ENCODE measurements at regions not wholly inside any gene's neighbourhood (a gene's known extent, or its start where the extent isn't known, plus 50 kb on each side); places are given as distances from the start of the nearest gene placed in this dataset.
"Not testable (repeated sequence)": the region's sequence is repeated elsewhere in the genome, so short reads cannot be mapped to it uniquely, and the experiment has no call there.

DNA sequence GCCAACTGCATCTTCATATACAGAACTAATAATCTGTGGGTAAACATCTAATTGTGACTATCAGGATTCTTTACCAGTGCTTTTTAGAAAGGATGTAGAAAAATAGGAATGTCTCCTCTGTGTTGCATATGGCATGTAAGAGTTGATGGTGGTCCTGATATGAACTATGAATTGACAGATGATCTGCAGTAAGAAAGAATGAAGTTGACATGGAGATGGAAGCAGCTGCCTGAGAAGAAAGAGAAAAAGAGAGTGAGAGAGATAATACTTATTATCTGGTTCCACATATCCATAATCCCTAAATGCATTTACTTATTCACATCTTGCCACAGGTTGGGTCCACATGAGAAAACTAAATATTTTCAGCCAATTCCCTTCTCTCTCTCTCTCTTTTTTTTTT lies 1022.9 kb downstream of the SLC6A15 start:
- H3K4me3 ChIP-seq = no peak overlapping the region
- ATAC-seq (no peak), FAIRE-seq (no peak), DNase-seq (ENCODE audit: low read depth in 1 of 2, low spot score in 1 of 2) (no peak)
- TF ChIP-seq, protein P1, sequence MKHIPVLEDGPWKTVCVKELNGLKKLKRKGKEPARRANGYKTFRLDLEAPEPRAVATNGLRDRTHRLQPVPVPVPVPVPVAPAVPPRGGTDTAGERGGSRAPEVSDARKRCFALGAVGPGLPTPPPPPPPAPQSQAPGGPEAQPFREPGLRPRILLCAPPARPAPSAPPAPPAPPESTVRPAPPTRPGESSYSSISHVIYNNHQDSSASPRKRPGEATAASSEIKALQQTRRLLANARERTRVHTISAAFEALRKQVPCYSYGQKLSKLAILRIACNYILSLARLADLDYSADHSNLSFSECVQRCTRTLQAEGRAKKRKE (CRISPR knock-in tag; IDR thresholded peaks at IDR 0.05; ENCODE audit: low read depth) = no peak
- no peak for TF ChIP-seq CHD2 (IDR thresholded peaks at IDR 0.05; ENCODE audit: low read length, partially characterized antibody)
- TF ChIP-seq CHD4 (IDR thresholded peaks at IDR 0.05; ENCODE audit: borderline replicate concordance) = no peak
- TF ChIP-seq FOSL2 (IDR thresholded peaks at IDR 0.05) = no peak
- TF ChIP-seq FOSL2 (CRISPR knock-in tag; IDR thresholded peaks at IDR 0.05) = no peak
- TF ChIP-seq, protein P2, sequence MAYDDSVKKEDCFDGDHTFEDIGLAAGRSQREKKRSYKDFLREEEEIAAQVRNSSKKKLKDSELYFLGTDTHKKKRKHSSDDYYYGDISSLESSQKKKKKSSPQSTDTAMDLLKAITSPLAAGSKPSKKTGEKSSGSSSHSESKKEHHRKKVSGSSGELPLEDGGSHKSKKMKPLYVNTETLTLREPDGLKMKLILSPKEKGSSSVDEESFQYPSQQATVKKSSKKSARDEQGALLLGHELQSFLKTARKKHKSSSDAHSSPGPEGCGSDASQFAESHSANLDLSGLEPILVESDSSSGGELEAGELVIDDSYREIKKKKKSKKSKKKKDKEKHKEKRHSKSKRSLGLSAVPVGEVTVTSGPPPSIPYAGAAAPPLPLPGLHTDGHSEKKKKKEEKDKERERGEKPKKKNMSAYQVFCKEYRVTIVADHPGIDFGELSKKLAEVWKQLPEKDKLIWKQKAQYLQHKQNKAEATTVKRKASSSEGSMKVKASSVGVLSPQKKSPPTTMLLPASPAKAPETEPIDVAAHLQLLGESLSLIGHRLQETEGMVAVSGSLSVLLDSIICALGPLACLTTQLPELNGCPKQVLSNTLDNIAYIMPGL (CRISPR knock-in tag; IDR thresholded peaks at IDR 0.05; ENCODE audit: borderline replicate concordance) = no peak
- no peak for TF ChIP-seq RNF2 (IDR thresholded peaks at IDR 0.05; ENCODE audit: borderline replicate concordance, low read depth)
- TF ChIP-seq HOXA7 (CRISPR knock-in tag; IDR thresholded peaks at IDR 0.05) = no peak
- TF ChIP-seq, protein P3, sequence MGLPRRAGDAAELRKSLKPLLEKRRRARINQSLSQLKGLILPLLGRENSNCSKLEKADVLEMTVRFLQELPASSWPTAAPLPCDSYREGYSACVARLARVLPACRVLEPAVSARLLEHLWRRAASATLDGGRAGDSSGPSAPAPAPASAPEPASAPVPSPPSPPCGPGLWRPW (IDR thresholded peaks at IDR 0.05) = no peak
- TF ChIP-seq NR3C1 (IDR thresholded peaks at IDR 0.05) = no peak
- TF ChIP-seq SREBF2 (IDR thresholded peaks at IDR 0.05) = no peak
- H3K27ac ChIP-seq = no peak overlapping the region
- no peaks in the 10 kb centered on the region for H3K4me1 ChIP-seq
- H3K9me3 ChIP-seq = peaks cover 4% of the 10 kb centered on the region; the same call in 1 of the 3 replicates
- no peak overlapping the region for H3K4me2 ChIP-seq
- ChIA-PET POLR2A (no interaction called here), CTCF (no interaction called here)

DNA sequence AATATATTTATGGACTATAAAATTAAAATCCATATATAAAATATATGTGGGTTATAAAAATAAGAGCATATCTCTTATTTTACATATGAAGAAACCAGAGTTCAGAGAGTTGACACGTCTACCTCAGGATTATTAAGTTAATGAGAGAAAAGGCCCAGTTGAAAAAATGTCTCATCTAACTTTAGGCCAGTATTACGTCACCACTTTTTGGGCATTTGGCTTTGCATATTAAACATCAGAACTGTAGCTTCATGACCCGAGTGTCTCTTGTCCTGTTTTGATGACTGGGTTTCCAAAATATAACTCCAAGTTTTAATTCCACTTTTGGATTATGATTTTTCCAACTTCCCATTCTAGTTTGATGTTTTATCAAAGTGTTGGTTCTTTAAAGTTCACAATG lies 1026.1 kb downstream of the SLC6A15 start:
- FAIRE-seq = no peak
- TF ChIP-seq CBX2 (IDR thresholded peaks at IDR 0.05; ENCODE audit: borderline replicate concordance, low read depth) (no peak), MYC (IDR thresholded peaks at IDR 0.05; ENCODE audit: borderline replicate concordance, low read length) (no peak), HOXB13 (CRISPR knock-in tag; IDR thresholded peaks at IDR 0.05; ENCODE audit: low read depth) (no peak), NPAS2 (CRISPR knock-in tag; IDR thresholded peaks at IDR 0.05; ENCODE audit: borderline replicate concordance) (no peak), POLR2AphosphoS2 (conservative IDR thresholded peaks at IDR 0.05; ENCODE audit: low read length) (no peak), RAD21 (conservative IDR thresholded peaks at IDR 0.05 in 1 of 2, IDR thresholded peaks at IDR 0.05 in 1 of 2) (no peak), CHD4 (IDR thresholded peaks at IDR 0.05; ENCODE audit: borderline replicate concordance) (no peak), FOSB (CRISPR knock-in tag; IDR thresholded peaks at IDR 0.05) (no peak)
- 46% methylated on average over 3 of the region's 3 CpGs for WGBS (ENCODE audit: missing lambda C conversion rate)

DNA sequence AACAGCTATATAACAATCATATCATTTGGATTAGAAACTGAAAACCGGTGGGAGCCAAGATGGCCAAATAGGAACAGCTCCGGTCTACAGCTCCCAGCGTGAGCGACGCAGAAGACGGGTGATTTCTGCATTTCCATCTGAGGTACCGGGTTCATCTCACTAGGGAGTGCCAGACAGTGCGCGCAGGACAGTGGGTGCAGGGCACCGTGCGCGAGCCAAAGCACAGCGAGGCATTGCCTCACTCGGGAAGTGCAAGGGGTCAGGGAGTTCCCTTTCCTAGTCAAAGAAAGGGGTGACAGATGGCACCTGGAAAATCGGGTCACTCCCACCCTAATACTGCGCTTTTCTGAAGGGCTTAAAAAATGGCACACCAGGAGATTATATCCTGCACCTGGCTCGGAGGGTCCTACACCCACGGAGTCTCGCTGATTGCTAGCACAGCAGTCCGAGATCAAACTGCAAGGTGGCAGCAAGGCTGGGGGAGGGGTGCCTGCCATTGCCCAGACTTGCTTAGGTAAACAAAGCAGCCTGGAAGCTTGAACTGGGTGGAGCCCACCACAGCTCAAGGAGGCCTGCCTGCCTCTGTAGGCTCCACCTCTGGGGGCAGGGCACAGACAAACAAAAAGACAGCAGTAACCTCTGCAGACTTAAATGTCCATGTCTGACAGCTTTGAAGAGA lies 1041.5 kb downstream of the SLC6A15 start:
- CTCF ChIA-PET; H3K4me3 ChIP-seq; FAIRE-seq; H3K4me2 ChIP-seq; H3K9me3 ChIP-seq; POLR2A ChIA-PET; ATAC-seq; H3K4me1 ChIP-seq; H3K27ac ChIP-seq; DNase-seq (ENCODE audit: low read depth in 1 of 2, low spot score in 1 of 2): not testable (repeated sequence)
- 76% methylated on average over 16 of the region's 20 CpGs for WGBS (ENCODE audit: missing lambda C conversion rate)

More for the DNA sequence above, 1026.1 kb downstream of the SLC6A15 start:
- CTCF ChIA-PET = no interaction called here
- Histone ChIP-seq H3K4me3 (no peak overlapping the region), H3K27ac (no peak overlapping the region), H3K4me1 (no peaks in the 10 kb centered on the region), H3K9me3 (peaks cover 4% of the 10 kb centered on the region; the same call in 1 of the 3 replicates), H3K4me2 (no peak overlapping the region)
- DNase-seq (ENCODE audit: low read depth in 1 of 2, low spot score in 1 of 2) (no peak), ATAC-seq (no peak)
- POLR2A ChIA-PET = no interaction called here

Data from A549 (cell line).